Subcutaneous abdominal adipose tissue (tissue), 5 donors: ENCODE measurements at regions not wholly inside any gene's neighbourhood (a gene's known extent, or its start where the extent isn't known, plus 50 kb on each side); places are given as distances from the start of the nearest gene placed in this dataset.

Source experiments
- H3K27ac ChIP-seq: one replicate; pipeline ENCODE4 v1.7.0; 2013; ENCODE audit warnings: low read depth, mild to moderate bottlenecking, inconsistent platforms, low read length, moderate library complexity
- H3K27me3 ChIP-seq, 5 donors: one replicate each; pipeline ENCODE4 v1.7.0; 2013; ENCODE audit warnings: low read length in 5 of 5, inconsistent platforms in 1 of 5; ENCODE audit not compliant: control insufficient read depth in 5 of 5, insufficient read depth in 4 of 5
- H3K36me3 ChIP-seq, 5 donors: one replicate each; pipeline ENCODE4 v1.7.0; 2013; ENCODE audit warnings: low read length in 5 of 5; ENCODE audit not compliant: control insufficient read depth in 5 of 5, insufficient read depth in 5 of 5
- H3K4me1 ChIP-seq, 5 donors: one replicate each; pipeline ENCODE4 v1.7.0; 2013; ENCODE audit warnings: low read length in 5 of 5, mild to moderate bottlenecking in 3 of 5, moderate library complexity in 1 of 5; ENCODE audit not compliant: control insufficient read depth in 5 of 5, insufficient read depth in 5 of 5
- H3K4me3 ChIP-seq, 5 donors: one replicate each; pipeline ENCODE4 v1.7.0; 2013; ENCODE audit warnings: low read length in 5 of 5, low read depth in 1 of 5
- H3K9ac ChIP-seq, 5 donors: one replicate each; pipeline ENCODE4 v1.7.0; 2013; ENCODE audit warnings: low read length in 5 of 5, mild to moderate bottlenecking in 4 of 5, moderate library complexity in 3 of 5
- H3K9me3 ChIP-seq, 5 donors: one replicate each; pipeline ENCODE4 v1.7.0; 2013; ENCODE audit warnings: low read length in 5 of 5; ENCODE audit not compliant: control insufficient read depth in 5 of 5
- donor health status: healthy.
- donor health status: healthy.
- donor health status: healthy.
- donor health status: healthy.
- donor health status: healthy.

DNA sequence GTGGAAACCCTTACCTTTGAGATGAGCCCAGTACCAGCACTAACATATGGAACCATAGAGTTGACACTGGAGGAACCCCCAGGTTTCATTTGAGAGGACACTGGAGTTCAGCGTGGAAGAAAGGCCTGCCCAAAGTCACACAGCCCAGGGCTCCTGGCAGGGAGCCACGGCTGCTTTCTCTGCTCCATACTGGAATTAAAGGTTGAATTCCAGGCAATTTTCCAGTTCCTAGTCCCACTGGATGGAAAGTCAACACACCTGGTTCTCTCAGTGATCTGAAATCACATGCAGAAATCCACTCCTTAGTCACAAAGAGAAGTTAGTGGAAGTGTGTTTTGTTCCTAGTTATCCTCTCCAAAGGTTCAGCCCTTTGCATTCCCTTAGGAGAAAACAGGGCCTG lies 336.1 kb upstream of the SKOR2 start:
- no peaks in the 10 kb centered on the region for H3K9me3 ChIP-seq
- no peaks in the 10 kb centered on the region for H3K4me1 ChIP-seq
- no peaks in the 10 kb centered on the region for H3K36me3 ChIP-seq

DNA sequence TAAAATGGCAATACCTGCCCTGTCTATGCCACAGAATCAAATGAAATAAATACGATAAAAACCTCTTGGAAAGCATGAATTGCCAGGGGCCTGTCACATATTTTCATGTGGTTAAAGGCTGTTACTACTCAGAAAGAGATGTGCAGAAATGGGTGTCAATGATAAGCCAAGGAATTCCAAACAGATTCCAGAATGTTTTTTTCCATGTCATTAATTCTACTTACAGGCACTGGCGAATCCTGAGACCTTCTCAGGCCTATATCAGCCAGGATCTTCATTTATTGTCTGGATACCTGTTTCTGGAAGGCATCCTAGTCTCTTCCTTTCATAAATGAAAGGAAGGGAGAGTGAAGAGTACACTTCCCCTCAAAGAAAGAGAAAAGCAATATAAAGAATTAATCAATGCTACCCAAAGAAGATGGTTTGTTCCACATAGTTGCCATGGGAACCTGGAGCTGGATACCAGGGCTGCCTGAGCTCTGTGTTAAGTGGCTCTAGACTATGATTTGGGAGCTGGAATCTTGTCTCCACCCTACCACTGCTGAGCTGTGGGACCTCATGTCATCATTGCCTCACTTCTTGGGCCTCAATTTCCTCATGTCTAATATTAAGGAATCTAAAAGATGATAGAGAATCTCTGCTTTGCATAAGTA lies 335.1 kb upstream of the SKOR2 start:
- H3K9me3 ChIP-seq = no peaks in the 10 kb centered on the region
- H3K27ac ChIP-seq = no peak overlapping the region
- peaks cover 0 to 5% (median 3%) of the 10 kb centered on the region in 5 donors for H3K27me3 ChIP-seq
- no peaks in the 10 kb centered on the region for H3K4me1 ChIP-seq
- no peak overlapping the region for H3K4me3 ChIP-seq
- H3K9ac ChIP-seq = no peak overlapping the region
- no peaks in the 10 kb centered on the region for H3K36me3 ChIP-seq

More for the DNA sequence above, 336.1 kb upstream of the SKOR2 start:
- Histone ChIP-seq H3K4me3 (no peak overlapping the region), H3K27ac (no peak overlapping the region), H3K9ac (no peak overlapping the region), H3K27me3 (peaks cover 7 to 11% (median 8%) of the 10 kb centered on the region in 5 donors)

DNA sequence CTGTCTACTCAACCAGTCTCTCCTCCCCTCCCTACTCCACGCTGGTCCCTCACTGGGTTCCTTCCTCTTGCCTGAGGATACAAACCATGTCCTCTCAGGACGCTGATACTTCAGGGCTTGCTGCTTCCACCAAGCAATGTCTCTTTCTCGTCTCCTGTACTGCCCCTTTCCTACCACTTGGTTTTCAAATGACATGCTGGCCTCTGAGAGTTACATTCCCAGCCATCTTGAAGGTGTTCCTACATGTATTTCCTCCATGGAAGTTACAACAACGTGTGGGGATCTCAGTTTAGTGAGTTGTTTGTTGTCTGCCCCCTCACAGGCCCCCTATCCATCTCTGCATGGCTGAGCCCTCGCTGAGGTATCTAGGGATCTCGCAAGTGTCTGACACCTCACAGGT lies 334.5 kb upstream of the SKOR2 start:
- Histone ChIP-seq H3K4me3 (no peak overlapping the region), H3K4me1 (no peaks in the 10 kb centered on the region), H3K36me3 (no peaks in the 10 kb centered on the region), H3K9me3 (no peaks in the 10 kb centered on the region), H3K27ac (no peak overlapping the region), H3K9ac (no peak overlapping the region), H3K27me3 (peaks cover 0 to 3% (median 0%) of the 10 kb centered on the region in 5 donors)

DNA sequence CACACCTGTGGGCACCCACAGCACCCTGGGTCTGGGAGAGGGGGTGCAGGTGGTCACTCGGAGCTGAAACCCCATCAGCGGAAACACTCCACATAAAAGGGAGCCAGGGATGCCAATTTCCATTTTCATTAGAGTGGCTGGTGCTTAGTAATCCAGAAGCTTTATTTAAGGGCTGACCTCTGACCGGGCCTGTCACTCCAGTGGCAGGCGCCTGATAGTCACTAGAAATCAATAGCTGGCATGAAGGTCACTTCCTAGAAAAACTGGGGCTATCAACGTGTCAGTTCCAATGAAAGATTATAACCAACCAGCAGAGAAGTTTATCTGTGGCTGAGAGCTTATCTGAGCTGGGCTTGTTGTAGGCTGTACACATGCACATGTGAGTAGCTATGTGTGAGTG lies 333.7 kb upstream of the SKOR2 start:
- Histone ChIP-seq H3K27ac (no peak overlapping the region), H3K27me3 (peaks cover 0 to 5% (median 0%) of the 10 kb centered on the region in 5 donors), H3K9me3 (no peaks in the 10 kb centered on the region), H3K4me1 (no peaks in the 10 kb centered on the region), H3K36me3 (no peaks in the 10 kb centered on the region), H3K9ac (no peak overlapping the region), H3K4me3 (no peak overlapping the region)

DNA sequence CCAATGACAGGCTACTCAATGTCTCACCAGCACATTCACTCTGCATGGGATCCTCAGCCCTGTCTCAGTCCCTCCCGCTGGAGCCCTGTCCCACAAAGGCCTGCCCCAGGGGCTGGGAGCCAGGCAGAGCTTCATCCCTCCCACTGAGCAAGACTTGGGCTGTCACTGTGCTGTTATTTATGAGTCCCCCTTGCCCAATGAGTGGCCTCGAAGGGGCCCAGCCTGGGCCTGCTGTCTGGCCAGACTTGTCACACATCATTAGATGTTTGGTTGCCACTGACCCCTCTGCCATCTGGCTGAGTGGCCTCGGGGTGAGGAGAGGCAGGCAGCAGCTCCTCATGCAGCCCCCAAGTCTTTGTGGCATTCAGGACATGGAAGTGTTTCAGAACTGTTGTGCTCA lies 330.6 kb upstream of the SKOR2 start:
- no peak overlapping the region for H3K4me3 ChIP-seq
- no peak overlapping the region for H3K9ac ChIP-seq
- H3K36me3 ChIP-seq = no peaks in the 10 kb centered on the region
- peaks cover 0 to 8% (median 5%) of the 10 kb centered on the region in 5 donors for H3K27me3 ChIP-seq
- H3K9me3 ChIP-seq = no peaks in the 10 kb centered on the region
- no peak overlapping the region for H3K27ac ChIP-seq
- no peaks in the 10 kb centered on the region for H3K4me1 ChIP-seq

DNA sequence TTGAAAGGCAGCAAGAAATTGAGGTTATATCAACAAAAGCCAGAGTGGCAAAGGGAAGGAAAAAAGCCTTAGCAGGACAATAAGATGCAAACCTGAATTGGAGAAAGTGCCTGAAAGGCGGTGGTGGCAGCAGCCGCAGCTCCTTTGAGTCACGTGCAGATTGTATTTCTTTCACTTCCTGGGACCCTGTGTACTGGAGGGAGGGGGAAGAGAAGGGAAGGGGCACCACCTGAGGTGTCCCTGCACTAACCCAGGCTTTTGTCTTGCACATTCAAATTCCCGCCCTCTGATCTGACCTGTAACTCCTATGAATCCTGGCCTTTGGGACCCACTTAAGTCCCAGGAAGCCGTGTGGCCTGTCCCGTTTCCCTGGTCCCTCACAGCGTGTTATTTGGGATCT lies 326.1 kb upstream of the SKOR2 start:
- H3K27me3 ChIP-seq = peaks cover 0 to 8% (median 5%) of the 10 kb centered on the region in 5 donors
- H3K9me3 ChIP-seq = no peaks in the 10 kb centered on the region
- H3K36me3 ChIP-seq = no peaks in the 10 kb centered on the region
- H3K4me1 ChIP-seq = no peaks in the 10 kb centered on the region
- H3K4me3 ChIP-seq = no peak overlapping the region
- no peak overlapping the region for H3K27ac ChIP-seq
- no peak overlapping the region for H3K9ac ChIP-seq

DNA sequence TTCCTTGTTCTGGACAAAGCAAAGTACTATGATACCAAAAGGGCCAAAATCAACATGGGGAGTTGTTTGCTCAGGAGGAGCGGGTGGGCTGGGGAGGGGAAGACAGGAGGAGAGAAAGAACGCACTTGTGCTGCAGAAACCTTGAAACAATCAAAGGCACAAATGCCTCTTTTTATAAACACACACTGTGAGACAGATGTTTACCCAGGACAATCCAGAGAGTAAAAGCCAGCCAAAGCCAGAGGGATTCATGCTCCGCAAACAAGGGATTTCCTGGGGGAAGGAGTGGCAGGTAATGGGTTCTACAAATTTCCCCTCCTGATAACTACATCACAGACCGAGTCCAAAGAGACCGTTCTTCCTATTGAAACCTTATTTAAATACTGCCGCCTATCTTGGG lies 323.5 kb upstream of the SKOR2 start:
- Histone ChIP-seq H3K36me3 (no peaks in the 10 kb centered on the region), H3K27me3 (peaks cover 0 to 11% (median 5%) of the 10 kb centered on the region in 5 donors), H3K4me3 (no peak overlapping the region), H3K9ac (no peak overlapping the region), H3K4me1 (no peaks in the 10 kb centered on the region), H3K27ac (no peak overlapping the region), H3K9me3 (no peaks in the 10 kb centered on the region)

DNA sequence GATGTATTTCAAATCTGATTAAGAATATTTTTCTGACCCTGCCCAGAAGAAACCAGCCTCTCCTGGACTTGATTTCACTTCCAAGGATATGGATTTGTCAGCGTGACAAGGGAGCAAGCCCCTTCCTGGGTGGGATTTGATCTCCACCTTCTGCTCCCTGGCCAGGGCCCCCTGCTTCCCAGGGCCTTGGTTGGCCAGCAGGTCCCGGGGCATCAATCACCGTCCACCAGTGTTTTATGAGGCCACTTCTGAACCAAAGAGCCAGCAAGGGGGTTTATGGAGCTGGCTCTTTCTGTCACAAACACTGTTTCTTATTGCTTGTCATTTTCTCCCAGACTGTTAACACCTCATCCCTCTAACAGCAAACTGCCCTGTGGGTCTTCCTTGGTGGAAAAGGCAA lies 320.5 kb upstream of the SKOR2 start:
- Histone ChIP-seq H3K4me1 (no peaks in the 10 kb centered on the region), H3K9me3 (peaks cover 0 to 3% (median 0%) of the 10 kb centered on the region in 5 donors), H3K27me3 (peaks cover 0 to 8% (median 0%) of the 10 kb centered on the region in 5 donors), H3K36me3 (no peaks in the 10 kb centered on the region), H3K27ac (no peak overlapping the region), H3K9ac (no peak overlapping the region), H3K4me3 (no peak overlapping the region)

DNA sequence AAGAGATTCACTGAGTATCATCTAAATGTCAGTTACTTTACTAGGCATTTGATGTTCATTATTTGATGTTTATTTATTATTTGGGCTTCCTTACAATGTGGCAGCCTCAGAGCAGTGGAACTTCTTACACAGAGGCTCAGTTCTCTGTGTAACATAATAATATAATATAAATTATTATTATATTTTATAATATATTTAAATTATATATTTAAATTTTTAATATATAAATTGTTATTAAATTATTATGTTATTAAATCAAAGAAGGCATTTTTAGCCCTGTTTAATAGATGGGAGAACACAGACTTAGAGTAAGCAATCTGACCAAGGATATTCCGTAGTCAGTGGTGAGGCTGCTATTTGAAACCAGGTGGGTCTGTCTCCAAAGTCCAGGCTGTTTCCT lies 315.3 kb upstream of the SKOR2 start:
- H3K36me3 ChIP-seq = no peaks in the 10 kb centered on the region
- H3K9ac ChIP-seq = no peak overlapping the region
- peaks cover 0 to 8% (median 0%) of the 10 kb centered on the region in 5 donors for H3K27me3 ChIP-seq
- H3K4me3 ChIP-seq = no peak overlapping the region
- no peaks in the 10 kb centered on the region for H3K4me1 ChIP-seq
- no peak overlapping the region for H3K27ac ChIP-seq
- peaks cover 0 to 19% (median 9%) of the 10 kb centered on the region in 5 donors for H3K9me3 ChIP-seq

DNA sequence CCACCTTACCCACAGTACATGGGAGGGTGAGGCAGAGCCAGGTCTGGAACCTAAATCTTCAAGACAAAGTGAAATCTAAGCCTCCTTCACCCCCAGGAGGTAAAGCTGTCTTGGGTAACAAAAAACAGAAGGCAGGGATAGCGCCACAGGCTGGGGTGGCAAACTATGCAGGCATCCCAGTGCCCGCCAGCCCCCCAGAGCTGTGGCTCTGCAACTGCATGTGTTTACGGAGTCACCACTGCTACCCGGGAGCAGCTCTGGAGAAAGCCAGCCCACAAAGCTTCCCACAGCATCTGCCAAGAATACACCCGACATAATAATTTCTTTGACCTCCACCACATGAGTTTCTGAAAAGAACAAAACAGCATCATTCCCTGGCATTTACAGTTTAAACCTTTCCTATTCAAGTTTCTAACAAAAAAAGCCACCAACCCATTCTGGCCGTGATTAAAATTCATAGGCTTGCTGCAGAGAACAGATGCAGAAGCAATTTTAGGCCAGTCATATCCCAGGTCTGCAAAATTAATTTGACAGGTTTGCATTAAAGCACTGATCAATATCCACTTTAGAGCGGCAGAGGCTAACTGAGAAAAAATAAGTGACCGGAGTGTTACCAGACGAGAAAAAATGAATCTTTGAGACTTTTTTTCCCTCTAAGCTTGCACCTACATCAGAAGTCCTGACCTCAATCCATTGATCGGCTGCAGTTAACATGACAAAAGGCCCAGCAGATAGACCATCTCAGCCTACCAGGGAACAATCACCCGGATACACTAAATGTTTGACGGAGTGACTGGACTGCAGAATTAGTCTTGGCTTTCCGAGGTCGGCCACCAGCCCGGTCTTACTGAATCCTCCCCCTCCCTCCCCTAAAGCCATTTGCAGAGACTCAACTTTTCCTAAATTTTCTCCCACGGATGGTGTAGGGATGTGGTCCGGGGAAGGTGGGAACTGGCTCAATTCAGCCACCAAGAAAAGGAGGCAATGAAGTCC lies 309.6 kb upstream of the SKOR2 start:
- H3K9ac ChIP-seq = no peak overlapping the region
- H3K9me3 ChIP-seq = peaks cover 0 to 10% (median 8%) of the 10 kb centered on the region in 5 donors
- no peaks in the 10 kb centered on the region for H3K4me1 ChIP-seq
- no peak overlapping the region for H3K27ac ChIP-seq
- H3K36me3 ChIP-seq = no peaks in the 10 kb centered on the region
- peaks cover 7 to 23% (median 11%) of the 10 kb centered on the region in 5 donors for H3K27me3 ChIP-seq
- H3K4me3 ChIP-seq = no peak overlapping the region
